SK-N-SH (cell line): ENCODE measurements at regions not wholly inside any gene's neighbourhood (a gene's known extent, or its start where the extent isn't known, plus 50 kb on each side); places are given as distances from the start of the nearest gene placed in this dataset.

Experiments
- CTCF ChIA-PET: fragments of 300-600, 350-600 bp; formaldehyde crosslinking; extraction: SDS; loops from one replicate; lab custom pipeline; 2021; lab: Yijun Ruan, JAX
- POLR2A ChIA-PET: fragments of 350-600 bp; sonication (Branson Sonifier 250); formaldehyde crosslinking; extraction: SDS; loops from one replicate; lab custom pipeline; 2020; ENCODE audit warnings: antibody characterized with exemption, inconsistent platforms; lab: Yijun Ruan, JAX
- DNase-seq: peaks from one replicate; pipeline ENCODE4 v3.0.0; 2012
- H2AFZ ChIP-seq: fragments of 200-600 bp; sonication (generic); 2 replicates; pipeline ENCODE4 v1.8.1; 2016; ENCODE audit warnings: antibody characterized with exemption, mild to moderate bottlenecking, low read depth
- H3F3A ChIP-seq: fragments of 200-600 bp; sonication (generic); replicated peaks from 2 replicates; pipeline ENCODE3; 2016; ENCODE audit warnings: antibody characterized with exemption, mild to moderate bottlenecking; ENCODE audit not compliant: insufficient read depth
- H3K27ac ChIP-seq, 2 experiments: fragments of 200-500 bp in 1 of 2; fragments of 200-600 bp in 1 of 2; sonication (Bioruptor generic) in 1 of 2; sonication (generic), shearing (Covaris generic) in 1 of 2; 2 replicates each; pipeline versions ENCODE4 v1.5.1 to v1.6.1; 2014 to 2016; ENCODE audit warnings: low read depth in 2 of 2, inconsistent platforms in 1 of 2, low read length in 1 of 2, mild to moderate bottlenecking in 1 of 2, mixed read lengths in 1 of 2
- H3K27me3 ChIP-seq: fragments of 200-600 bp; sonication (generic), shearing (Covaris generic); 2 replicates; pipeline ENCODE4 v1.6.1; 2016; ENCODE audit warnings: mixed run types; ENCODE audit not compliant: insufficient read depth
- H3K36me3 ChIP-seq, 2 experiments: fragments of 200-500 bp in 1 of 2; fragments of 200-600 bp in 1 of 2; sonication (Bioruptor generic) in 1 of 2; sonication (generic) in 1 of 2; replicated peaks in 1 of 2; 2 replicates each; pipeline versions ENCODE3 to v1.5.1; 2014 to 2016; ENCODE audit warnings: low read length in 1 of 2, mild to moderate bottlenecking in 1 of 2; ENCODE audit not compliant: insufficient read depth in 2 of 2, control insufficient read depth in 1 of 2
- H3K4me1 ChIP-seq, 2 experiments: fragments of 200-500 bp in 1 of 2; fragments of 200-600 bp in 1 of 2; sonication (Bioruptor generic) in 1 of 2; sonication (generic), shearing (Covaris generic) in 1 of 2; 2 replicates each; pipeline versions ENCODE4 v1.5.1 to v1.6.1; 2014 to 2016; ENCODE audit warnings: low read depth in 1 of 2, low read length in 1 of 2, mixed run types in 1 of 2; ENCODE audit not compliant: insufficient read depth in 2 of 2, control insufficient read depth in 1 of 2
- H3K4me2 ChIP-seq: fragments of 200-600 bp; sonication (generic), shearing (Covaris generic); 2 replicates; pipeline ENCODE4 v1.6.1; 2017; ENCODE audit warnings: mixed run types
- H3K4me3 ChIP-seq, 2 experiments: fragments of 200-500 bp in 1 of 2; fragments of 200-600 bp in 1 of 2; sonication (Bioruptor generic) in 1 of 2; sonication (generic), shearing (Covaris generic) in 1 of 2; 2 replicates each; pipeline versions ENCODE4 v1.5.1 to v1.8.1; 2014 to 2016; ENCODE audit warnings: low read depth in 2 of 2, inconsistent platforms in 1 of 2, low read length in 1 of 2, mild to moderate bottlenecking in 1 of 2, mixed read lengths in 1 of 2, moderate library complexity in 1 of 2
- H3K79me2 ChIP-seq: fragments of 200-600 bp; sonication (generic); 2 replicates; pipeline ENCODE4 v1.8.1; 2017; ENCODE audit warnings: mild to moderate bottlenecking; ENCODE audit not compliant: insufficient read depth
- H3K9ac ChIP-seq: fragments of 200-600 bp; sonication (generic); 2 replicates; pipeline ENCODE4 v1.6.1; 2017; ENCODE audit warnings: mixed run types
- H3K9me2 ChIP-seq: fragments of 200-600 bp; sonication (generic); 2 replicates; pipeline ENCODE4 v1.6.1; 2017; ENCODE audit warnings: mixed run types
- H3K9me3 ChIP-seq: fragments of 200-600 bp; sonication (generic); 2 replicates; pipeline ENCODE4 v1.6.1; 2017; ENCODE audit warnings: mixed run types, mild to moderate bottlenecking, moderate library complexity
- H4K20me1 ChIP-seq: fragments of 200-600 bp; sonication (generic); 2 replicates; pipeline ENCODE4 v1.6.1; 2017; ENCODE audit warnings: mild to moderate bottlenecking, mixed run types; ENCODE audit not compliant: insufficient read depth
- CHD2 ChIP-seq: fragments of 150-350 bp; IDR thresholded peaks from 2 replicates; pipeline ENCODE4 v1.6.1; 2018; ENCODE audit warnings: low read length; ENCODE audit not compliant: partially characterized antibody
- EP300 ChIP-seq, 2 experiments: IDR thresholded peaks; 2 replicates each; pipeline versions ENCODE4 v1.4.0 to v1.6.1; 2012; ENCODE audit warnings: borderline replicate concordance in 1 of 2, low read depth in 1 of 2, low read length in 1 of 2
- EZH2phosphoT487 ChIP-seq: fragments of 200-600 bp; sonication (generic); IDR thresholded peaks from 2 replicates; pipeline ENCODE4 v1.6.1; 2017; ENCODE audit warnings: low read depth, mixed run types, mild to moderate bottlenecking, antibody characterized with exemption, moderate library complexity, borderline replicate concordance
- FOSL2 ChIP-seq: IDR thresholded peaks from 2 replicates; pipeline ENCODE4 v1.4.0; 2012; ENCODE audit warnings: low read depth, mild to moderate bottlenecking, moderate library complexity, borderline replicate concordance
- GABPA ChIP-seq: IDR thresholded peaks from 2 replicates; pipeline ENCODE4 v1.4.0; 2012; ENCODE audit warnings: low read depth, mild to moderate bottlenecking
- MXI1 ChIP-seq: IDR thresholded peaks from 2 replicates; pipeline ENCODE4 v1.6.1; 2012; ENCODE audit warnings: mild to moderate bottlenecking, low read depth, low read length, improper control_type of control experiment
- NFIC ChIP-seq: IDR thresholded peaks from 2 replicates; pipeline ENCODE4 v1.4.0; 2012; ENCODE audit warnings: borderline replicate concordance
- NRF1 ChIP-seq: IDR thresholded peaks from 2 replicates; pipeline ENCODE4 v1.6.1; 2012; ENCODE audit warnings: low read depth, mild to moderate bottlenecking, low read length
- RCOR1 ChIP-seq: fragments of 150-350 bp; IDR thresholded peaks from 2 replicates; pipeline ENCODE4 v1.6.1; 2017; ENCODE audit warnings: antibody characterized with exemption, low read length
- RFX5 ChIP-seq: IDR thresholded peaks from 2 replicates; pipeline ENCODE4 v1.6.1; 2012; ENCODE audit warnings: mild to moderate bottlenecking, improper control_type of control experiment, low read length
- SMC3 ChIP-seq: IDR thresholded peaks from 2 replicates; pipeline ENCODE4 v1.6.1; 2012; ENCODE audit warnings: low read depth, low read length, improper control_type of control experiment
- TCF12 ChIP-seq: IDR thresholded peaks from 2 replicates; pipeline ENCODE4 v1.4.0; 2012
- TEAD4 ChIP-seq: IDR thresholded peaks from 2 replicates; pipeline ENCODE4 v1.4.0; 2012; ENCODE audit warnings: mild to moderate bottlenecking, borderline replicate concordance; ENCODE audit not compliant: insufficient read depth
- WGBS: methylation state at CpG from one replicate; pipeline ENCODE4 v1.1.6; 2017; ENCODE audit warnings: low lambda C conversion rate; 5-methylcytosine and 5-hydroxymethylcytosine counted together
- TF ChIP-seq, protein P1 (sequence below): IDR thresholded peaks from 2 replicates; pipeline ENCODE4; 2012
- TF ChIP-seq, protein P2 (sequence below): fragments of 150-350 bp; IDR thresholded peaks from 2 replicates; pipeline ENCODE4 v1.6.1; 2017; ENCODE audit warnings: antibody characterized with exemption, low read length, low read depth, borderline replicate concordance
- TF ChIP-seq, protein P3 (sequence below): IDR thresholded peaks from 2 replicates; pipeline ENCODE4 v1.4.0; 2012; ENCODE audit warnings: low read depth, borderline replicate concordance
- TF ChIP-seq, protein P4 (sequence below): fragments of 150-350 bp; IDR thresholded peaks from 2 replicates; pipeline ENCODE4 v1.6.1; 2016; ENCODE audit warnings: mild to moderate bottlenecking, low read depth, low read length

DNA sequence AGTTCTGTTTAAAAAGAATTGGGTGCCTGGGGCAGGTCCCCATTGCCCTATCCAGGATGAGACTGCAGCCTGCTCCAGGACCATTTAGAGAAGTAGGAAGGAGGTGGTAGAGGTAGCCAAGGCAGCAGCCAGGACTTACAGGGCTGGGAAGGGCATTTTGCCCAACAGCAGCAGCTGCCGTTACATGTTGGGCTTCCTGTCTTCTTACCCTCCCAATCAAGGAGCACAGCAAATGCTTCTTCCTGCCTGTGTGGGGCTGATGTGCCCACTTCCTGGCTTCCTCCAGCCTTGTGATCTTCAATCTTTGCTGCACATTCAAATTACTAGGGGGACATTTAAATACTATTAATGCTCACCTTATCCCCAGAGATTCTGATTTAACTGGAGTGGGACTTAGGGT lies 112.0 kb downstream of the QPCT start:
- no peak overlapping the region for H2AFZ ChIP-seq

DNA sequence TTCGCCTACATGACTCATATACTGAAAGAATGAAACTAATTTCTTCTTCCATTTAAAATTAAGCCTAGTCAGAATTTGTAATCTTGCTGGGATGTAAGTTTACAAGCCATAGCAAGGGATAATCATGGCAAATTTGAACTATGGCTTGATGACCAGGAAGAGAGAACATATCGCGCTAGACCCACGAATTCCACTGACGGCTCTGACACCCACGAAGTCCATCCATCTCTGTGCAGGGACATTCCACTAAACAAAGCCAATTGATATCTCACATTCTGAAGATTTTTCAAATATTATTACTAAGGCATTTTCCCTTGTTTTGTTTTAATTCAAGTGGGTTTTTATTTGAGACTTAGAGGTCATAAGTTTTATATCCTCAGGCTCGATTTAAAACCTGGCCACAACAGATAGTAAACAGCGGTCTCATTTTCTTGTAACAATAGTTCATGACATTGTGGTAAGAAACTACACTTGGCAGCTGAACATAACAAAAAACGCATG lies 113.0 kb downstream of the QPCT start:
- WGBS = 86% methylated on average over 9 of the region's 9 CpGs
- POLR2A ChIA-PET = no interaction called here
- no peak for TF ChIP-seq RCOR1
- TF ChIP-seq NFIC = no peak
- TF ChIP-seq NRF1 = no peak
- TF ChIP-seq FOSL2 = no peak
- TF ChIP-seq MXI1 = no peak
- TF ChIP-seq, protein P1, sequence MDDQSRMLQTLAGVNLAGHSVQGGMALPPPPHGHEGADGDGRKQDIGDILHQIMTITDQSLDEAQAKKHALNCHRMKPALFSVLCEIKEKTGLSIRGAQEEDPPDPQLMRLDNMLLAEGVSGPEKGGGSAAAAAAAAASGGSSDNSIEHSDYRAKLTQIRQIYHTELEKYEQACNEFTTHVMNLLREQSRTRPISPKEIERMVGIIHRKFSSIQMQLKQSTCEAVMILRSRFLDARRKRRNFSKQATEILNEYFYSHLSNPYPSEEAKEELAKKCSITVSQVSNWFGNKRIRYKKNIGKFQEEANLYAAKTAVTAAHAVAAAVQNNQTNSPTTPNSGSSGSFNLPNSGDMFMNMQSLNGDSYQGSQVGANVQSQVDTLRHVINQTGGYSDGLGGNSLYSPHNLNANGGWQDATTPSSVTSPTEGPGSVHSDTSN = no peak
- no peak for TF ChIP-seq GABPA
- no peak for TF ChIP-seq SMC3
- TF ChIP-seq, protein P2, sequence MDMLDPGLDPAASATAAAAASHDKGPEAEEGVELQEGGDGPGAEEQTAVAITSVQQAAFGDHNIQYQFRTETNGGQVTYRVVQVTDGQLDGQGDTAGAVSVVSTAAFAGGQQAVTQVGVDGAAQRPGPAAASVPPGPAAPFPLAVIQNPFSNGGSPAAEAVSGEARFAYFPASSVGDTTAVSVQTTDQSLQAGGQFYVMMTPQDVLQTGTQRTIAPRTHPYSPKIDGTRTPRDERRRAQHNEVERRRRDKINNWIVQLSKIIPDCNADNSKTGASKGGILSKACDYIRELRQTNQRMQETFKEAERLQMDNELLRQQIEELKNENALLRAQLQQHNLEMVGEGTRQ = no peak
- no peak for TF ChIP-seq TEAD4

More for the DNA sequence above, 112.0 kb downstream of the QPCT start:
- Histone ChIP-seq H3K79me2 (no peaks in the 10 kb centered on the region), H3K9me2 (no peaks in the 10 kb centered on the region), H3K4me2 (no peak overlapping the region), H3K27ac (no peak overlapping the region), H3K4me1 (peaks cover 9 to 32% of the 10 kb centered on the region in 2 experiments), H3K4me3 (no peak overlapping the region), H3K9me3 (no peaks in the 10 kb centered on the region), H3K27me3 (no peaks in the 10 kb centered on the region), H3F3A (peaks cover 33% of the 10 kb centered on the region), H4K20me1 (no peaks in the 10 kb centered on the region), H3K36me3 (no peaks in the 10 kb centered on the region), H3K9ac (no peak overlapping the region)
- TF ChIP-seq, protein P1 = no peak
- TF ChIP-seq EP300 (IDR thresholded peaks at IDR 0.05; ENCODE audit: borderline replicate concordance in 1 of 2, low read depth in 1 of 2, low read length in 1 of 2) = no peak
- TF ChIP-seq RCOR1 = no peak
- TF ChIP-seq, protein P2 = no peak
- TF ChIP-seq RFX5 = no peak
- TF ChIP-seq, protein P3, sequence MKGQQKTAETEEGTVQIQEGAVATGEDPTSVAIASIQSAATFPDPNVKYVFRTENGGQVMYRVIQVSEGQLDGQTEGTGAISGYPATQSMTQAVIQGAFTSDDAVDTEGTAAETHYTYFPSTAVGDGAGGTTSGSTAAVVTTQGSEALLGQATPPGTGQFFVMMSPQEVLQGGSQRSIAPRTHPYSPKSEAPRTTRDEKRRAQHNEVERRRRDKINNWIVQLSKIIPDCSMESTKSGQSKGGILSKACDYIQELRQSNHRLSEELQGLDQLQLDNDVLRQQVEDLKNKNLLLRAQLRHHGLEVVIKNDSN = no peak
- no peak for TF ChIP-seq CHD2
- no peak for TF ChIP-seq TCF12
- TF ChIP-seq NRF1 = no peak
- TF ChIP-seq, protein P4, sequence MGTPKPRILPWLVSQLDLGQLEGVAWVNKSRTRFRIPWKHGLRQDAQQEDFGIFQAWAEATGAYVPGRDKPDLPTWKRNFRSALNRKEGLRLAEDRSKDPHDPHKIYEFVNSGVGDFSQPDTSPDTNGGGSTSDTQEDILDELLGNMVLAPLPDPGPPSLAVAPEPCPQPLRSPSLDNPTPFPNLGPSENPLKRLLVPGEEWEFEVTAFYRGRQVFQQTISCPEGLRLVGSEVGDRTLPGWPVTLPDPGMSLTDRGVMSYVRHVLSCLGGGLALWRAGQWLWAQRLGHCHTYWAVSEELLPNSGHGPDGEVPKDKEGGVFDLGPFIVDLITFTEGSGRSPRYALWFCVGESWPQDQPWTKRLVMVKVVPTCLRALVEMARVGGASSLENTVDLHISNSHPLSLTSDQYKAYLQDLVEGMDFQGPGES = no peak
- TF ChIP-seq NFIC = no peak
- TF ChIP-seq FOSL2 = no peak
- no peak for TF ChIP-seq EZH2phosphoT487
- ChIA-PET CTCF (interaction anchor here (0.6 to 1.8 kb wide), 5 partner anchors 10 to 96 kb away, joined by 3 to 4 read pairs (median 3); no protein-coding TSS in a partner anchor), POLR2A (interaction anchor here (0.6 kb wide), 1 partner anchor 14 kb away, joined by 4 read pairs; no protein-coding TSS in a partner anchor)
- no peak for DNase-seq
- WGBS = 67% methylated on average over 1 of the region's 1 CpG

More for the DNA sequence above, 113.0 kb downstream of the QPCT start:
- Histone ChIP-seq H3K4me2 (peak overlapping the region; percentile 4; the same call in 1 of the 2 replicates), H3K4me1 (peaks cover 9 to 32% of the 10 kb centered on the region in 2 experiments), H3K27me3 (no peaks in the 10 kb centered on the region), H3F3A (peaks cover 35% of the 10 kb centered on the region), H4K20me1 (no peaks in the 10 kb centered on the region), H3K9me2 (no peaks in the 10 kb centered on the region), H3K4me3 (no peak overlapping the region), H3K9me3 (no peaks in the 10 kb centered on the region), H2AFZ (no peak overlapping the region), H3K36me3 (no peaks in the 10 kb centered on the region), H3K9ac (no peak overlapping the region), H3K27ac (peak overlapping the region in 1 of 2 experiments; percentile 14; a peak in 2 of 4 replicates), H3K79me2 (no peaks in the 10 kb centered on the region)
- CTCF ChIA-PET = interaction anchor here (1.8 kb wide), 1 partner anchor 17 kb away, joined by 4 read pairs; no protein-coding TSS in a partner anchor
- no peak for DNase-seq
